HG02588 (cell line): ENCODE measurements at regions not wholly inside any gene's neighbourhood (a gene's known extent, or its start where the extent isn't known, plus 50 kb on each side); places are given as distances from the start of the nearest gene placed in this dataset.

Source experiments
- ATAC-seq: cut with Tn5 transposase; IDR thresholded peaks from one replicate; pipeline ENCODE4 v1.9.1; 2021; ENCODE audit warnings: mild to moderate bottlenecking, moderate library complexity; ENCODE audit not compliant: unreplicated experiment

GRCh38 chr15:97728791-97729190, 231.7 kb upstream of the ARRDC4 start:
- no peak for ATAC-seq

- ATAC-seq = no peak
Measured at GRCh38 chr15:97729270-97729669, 231.2 kb upstream of the ARRDC4 start.

- ATAC-seq = no peak
Measured at GRCh38 chr15:97730315-97730714, 230.2 kb upstream of the ARRDC4 start.

GRCh38 chr15:97731859-97732258, 228.6 kb upstream of the ARRDC4 start:
- ATAC-seq = no peak

- no peak for ATAC-seq
Measured at GRCh38 chr15:97733373-97733772, 227.1 kb upstream of the ARRDC4 start.

- ATAC-seq = no peak
Measured at GRCh38 chr15:97736748-97737147, 223.8 kb upstream of the ARRDC4 start.

GRCh38 chr15:97745481-97746071, 214.9 kb upstream of the ARRDC4 start:
- ATAC-seq = peak; percentile 76

- ATAC-seq = no peak
Measured at GRCh38 chr15:97747342-97747741, 213.2 kb upstream of the ARRDC4 start.

- no peak for ATAC-seq
Measured at GRCh38 chr15:97748576-97748975, 211.9 kb upstream of the ARRDC4 start.

- no peak for ATAC-seq
Measured at GRCh38 chr15:97750060-97750459, 210.4 kb upstream of the ARRDC4 start.

GRCh38 chr15:97755726-97756125, 204.8 kb upstream of the ARRDC4 start:
- ATAC-seq = no peak

- no peak for ATAC-seq
Measured at GRCh38 chr15:97759363-97759762, 201.1 kb upstream of the ARRDC4 start.

- ATAC-seq = no peak
Measured at GRCh38 chr15:97761110-97761509, 199.4 kb upstream of the ARRDC4 start.

GRCh38 chr15:97783240-97783639, 177.3 kb upstream of the ARRDC4 start:
- ATAC-seq = no peak

- ATAC-seq = no peak
Measured at GRCh38 chr15:97786741-97787140, 173.8 kb upstream of the ARRDC4 start.

GRCh38 chr15:97790180-97790579, 170.3 kb upstream of the ARRDC4 start:
- ATAC-seq = no peak

- no peak for ATAC-seq
Measured at GRCh38 chr15:97791824-97792792, 168.4 kb upstream of the ARRDC4 start.

- ATAC-seq = no peak
Measured at GRCh38 chr15:97804950-97805349, 155.6 kb upstream of the ARRDC4 start.

- ATAC-seq = no peak
Measured at GRCh38 chr15:97806766-97807165, 153.7 kb upstream of the ARRDC4 start.

GRCh38 chr15:97815835-97816234, 144.7 kb upstream of the ARRDC4 start:
- no peak for ATAC-seq

GRCh38 chr15:97817276-97817890, 143.1 kb upstream of the ARRDC4 start:
- no peak for ATAC-seq

- ATAC-seq = no peak
Measured at GRCh38 chr15:97836003-97836402, 124.5 kb upstream of the ARRDC4 start.
